Loucy (cell line): ENCODE measurements at regions not wholly inside any gene's neighbourhood (a gene's known extent, or its start where the extent isn't known, plus 50 kb on each side); places are given as distances from the start of the nearest gene placed in this dataset.

Experiments
- H2AFZ ChIP-seq: fragments of 200-600 bp; sonication (generic); 2 replicates; pipeline ENCODE4 v1.6.0; 2016; ENCODE audit warnings: antibody characterized with exemption, mild to moderate bottlenecking, low read length, moderate library complexity
- H3F3A ChIP-seq: fragments of 200-600 bp; 2 replicates; pipeline ENCODE4 v1.6.0; 2016; ENCODE audit warnings: antibody characterized with exemption, low read depth, mild to moderate bottlenecking
- H3K27me3 ChIP-seq: fragments of 200-600 bp; sonication (generic); 2 replicates; pipeline ENCODE4 v1.6.1; 2014; ENCODE audit warnings: low read length, mild to moderate bottlenecking; ENCODE audit not compliant: insufficient read depth, poor library complexity, severe bottlenecking
- H3K36me3 ChIP-seq: fragments of 200-600 bp; sonication (generic); 2 replicates; pipeline ENCODE4 v1.6.1; 2016; ENCODE audit warnings: low read length; ENCODE audit not compliant: insufficient read depth
- H3K4me1 ChIP-seq: fragments of 200-600 bp; sonication (generic); 2 replicates; pipeline ENCODE4 v1.5.1; 2014; ENCODE audit warnings: low read length, mild to moderate bottlenecking; ENCODE audit not compliant: insufficient read depth, poor library complexity, severe bottlenecking
- H3K4me2 ChIP-seq: fragments of 200-600 bp; sonication (generic); 2 replicates; pipeline ENCODE4 v1.6.0; 2014; ENCODE audit warnings: antibody characterized with exemption, low read length, low read depth, mild to moderate bottlenecking; ENCODE audit not compliant: poor library complexity, severe bottlenecking
- H3K4me3 ChIP-seq: fragments of 200-600 bp; sonication (generic); 2 replicates; pipeline ENCODE4 v1.5.1; 2014; ENCODE audit warnings: low read length, mild to moderate bottlenecking, mixed read lengths; ENCODE audit not compliant: poor library complexity, severe bottlenecking
- H3K79me2 ChIP-seq: fragments of 200-600 bp; sonication (generic); 2 replicates; pipeline ENCODE4 v1.6.1; 2014; ENCODE audit warnings: low read length; ENCODE audit not compliant: insufficient read depth
- H3K9ac ChIP-seq: fragments of 200-600 bp; sonication (generic); 2 replicates; pipeline ENCODE4 v1.6.0; 2014; ENCODE audit warnings: mild to moderate bottlenecking, low read depth, low read length, moderate library complexity; ENCODE audit not compliant: poor library complexity, severe bottlenecking
- H3K9me2 ChIP-seq: fragments of 200-600 bp; sonication (generic); replicated peaks from 2 replicates; pipeline ENCODE4 v1.6.1; 2016; ENCODE audit warnings: low read depth, low read length, mixed read lengths
- H3K9me3 ChIP-seq: fragments of 200-600 bp; sonication (generic); 2 replicates; pipeline ENCODE4 v1.6.1; 2014; ENCODE audit warnings: mild to moderate bottlenecking, antibody characterized with exemption, low read length, low read depth; ENCODE audit not compliant: insufficient read depth
- H4K20me1 ChIP-seq: fragments of 200-600 bp; sonication (generic); 2 replicates; pipeline ENCODE4 v1.6.0; 2014; ENCODE audit warnings: antibody characterized with exemption, low read length, mild to moderate bottlenecking; ENCODE audit not compliant: insufficient read depth, poor library complexity, severe bottlenecking
- CTCF ChIP-seq: fragments of 200-600 bp; sonication (generic); conservative IDR thresholded peaks from 2 replicates; pipeline ENCODE4 v1.5.1; 2014; ENCODE audit warnings: mild to moderate bottlenecking, antibody characterized with exemption, low read length
- EZH2phosphoT487 ChIP-seq: fragments of 200-600 bp; IDR thresholded peaks from 2 replicates; pipeline ENCODE4 v1.6.1; 2018; ENCODE audit warnings: antibody characterized with exemption, mild to moderate bottlenecking, moderate library complexity, borderline replicate concordance

- H4K20me1 ChIP-seq, result no peaks in the 10 kb centered on the region
- H3K27me3 ChIP-seq, result no peaks in the 10 kb centered on the region
- H3K9ac ChIP-seq, result no peak overlapping the region
- no peaks in the 10 kb centered on the region for H3K4me1 ChIP-seq
- no peaks in the 10 kb centered on the region for H3K79me2 ChIP-seq
- H3F3A ChIP-seq, result no peaks in the 10 kb centered on the region
- no peak overlapping the region for H3K4me2 ChIP-seq
- no peaks in the 10 kb centered on the region for H3K9me2 ChIP-seq
- H3K4me3 ChIP-seq, result no peak overlapping the region
- TF ChIP-seq CTCF (no peak), EZH2phosphoT487 (no peak)
- H3K9me3 ChIP-seq, result no peaks in the 10 kb centered on the region
- H2AFZ ChIP-seq, result no peak overlapping the region
- no peaks in the 10 kb centered on the region for H3K36me3 ChIP-seq
Observed at GRCh38 chr4:134650461-134650860, 448.9 kb upstream of the PABPC4L start.

GRCh38 chr4:134645778-134646177 is 444.2 kb upstream of the PABPC4L start:
- H3K4me2 ChIP-seq, result no peak overlapping the region
- H3K27me3 ChIP-seq, result no peaks in the 10 kb centered on the region
- no peaks in the 10 kb centered on the region for H3F3A ChIP-seq
- no peaks in the 10 kb centered on the region for H3K36me3 ChIP-seq
- no peak overlapping the region for H3K4me3 ChIP-seq
- H2AFZ ChIP-seq, result no peak overlapping the region
- no peaks in the 10 kb centered on the region for H3K79me2 ChIP-seq
- no peaks in the 10 kb centered on the region for H3K9me3 ChIP-seq
- H3K9ac ChIP-seq, result no peak overlapping the region
- TF ChIP-seq EZH2phosphoT487 (no peak), CTCF (no peak)
- H4K20me1 ChIP-seq, result no peaks in the 10 kb centered on the region
- no peaks in the 10 kb centered on the region for H3K9me2 ChIP-seq
- H3K4me1 ChIP-seq, result no peaks in the 10 kb centered on the region

DNA sequence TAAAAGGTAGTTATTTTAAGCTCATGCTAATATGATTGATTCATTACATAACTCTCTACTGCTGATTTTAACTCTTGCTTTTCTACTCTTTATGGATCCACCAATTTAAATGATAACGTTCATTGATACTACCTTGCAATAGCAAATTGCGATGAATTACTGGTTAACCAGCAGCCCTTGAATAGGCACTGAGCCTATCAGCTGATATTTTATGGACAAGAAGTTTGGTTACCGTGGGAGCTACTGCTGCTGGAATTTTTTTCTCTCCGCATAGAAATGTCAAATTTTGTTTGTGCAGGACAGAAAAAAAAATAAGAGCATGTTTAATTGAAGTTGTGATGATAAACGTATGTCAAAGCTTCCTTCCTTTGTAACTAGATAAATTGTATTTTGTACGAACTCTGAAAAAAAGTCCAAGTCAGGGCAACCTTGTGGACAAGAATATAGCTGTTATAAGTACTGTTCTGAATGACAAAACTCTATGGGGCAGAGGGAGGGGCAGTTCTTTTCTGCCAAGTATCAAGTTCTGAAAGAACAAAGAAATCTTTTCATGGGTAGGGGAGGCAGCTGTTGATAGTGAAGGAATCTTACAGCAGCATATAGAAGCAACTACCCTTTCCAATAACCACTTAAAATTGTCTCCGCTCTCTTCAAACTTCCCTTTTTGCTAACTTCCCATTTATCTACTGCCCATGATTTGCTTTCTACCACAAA is 434.9 kb upstream of the PABPC4L start:
- H3K36me3 ChIP-seq, result no peaks in the 10 kb centered on the region
- no peaks in the 10 kb centered on the region for H3K27me3 ChIP-seq
- no peak overlapping the region for H2AFZ ChIP-seq
- H3K4me1 ChIP-seq, result no peaks in the 10 kb centered on the region
- H3K4me3 ChIP-seq, result no peak overlapping the region
- no peaks in the 10 kb centered on the region for H3K9me2 ChIP-seq
- TF ChIP-seq CTCF (no peak), EZH2phosphoT487 (no peak)
- no peak overlapping the region for H3K4me2 ChIP-seq
- no peaks in the 10 kb centered on the region for H3K79me2 ChIP-seq
- H3K9ac ChIP-seq, result no peak overlapping the region
- H4K20me1 ChIP-seq, result no peaks in the 10 kb centered on the region
- no peaks in the 10 kb centered on the region for H3K9me3 ChIP-seq
- H3F3A ChIP-seq, result no peaks in the 10 kb centered on the region
